ENCODE measurements at regions not wholly inside any gene's neighbourhood (a gene's known extent, or its start where the extent isn't known, plus 50 kb on each side); places are given as distances from the start of the nearest gene placed in this dataset.

- no peak overlapping the region for H3K4me3 ChIP-seq (ENCODE audit: severe bottlenecking)
- ATAC-seq (ENCODE audit: low read depth), result no peak
Observed at GRCh38 chr16:86089991-86090390, 191.0 kb downstream of the IRF8 start.

GRCh38 chr16:86090461-86091170 lies 191.7 kb downstream of the IRF8 start:
- ATAC-seq (ENCODE audit: low read depth) (no peak), DNase-seq (ENCODE audit: low spot score) (peak; percentile 29)
- no peak overlapping the region for H3K4me3 ChIP-seq (ENCODE audit: severe bottlenecking)
- H3K27me3 ChIP-seq (ENCODE audit: insufficient read depth, poor library complexity, severe bottlenecking), result peaks cover 4% of the 10 kb centered on the region
- no peaks in the 10 kb centered on the region for H3K9me3 ChIP-seq (ENCODE audit: severe bottlenecking)
- no peaks in the 10 kb centered on the region for H3K4me1 ChIP-seq (ENCODE audit: insufficient read depth, poor library complexity, severe bottlenecking)
- no peak for TF ChIP-seq CTCF (IDR thresholded peaks at IDR 0.05; ENCODE audit: poor library complexity, severe bottlenecking)
- H3K27ac ChIP-seq (ENCODE audit: poor library complexity, severe bottlenecking), result no peak overlapping the region
- no peaks in the 10 kb centered on the region for H3K36me3 ChIP-seq (ENCODE audit: low read depth)

More at GRCh38 chr16:86089991-86090390, 191.0 kb downstream of the IRF8 start:
- Histone ChIP-seq H3K27ac (ENCODE audit: poor library complexity, severe bottlenecking) (no peak overlapping the region), H3K4me1 (ENCODE audit: insufficient read depth, poor library complexity, severe bottlenecking) (no peaks in the 10 kb centered on the region), H3K27me3 (ENCODE audit: insufficient read depth, poor library complexity, severe bottlenecking) (peaks cover 4% of the 10 kb centered on the region), H3K9me3 (ENCODE audit: severe bottlenecking) (no peaks in the 10 kb centered on the region), H3K36me3 (ENCODE audit: low read depth) (no peaks in the 10 kb centered on the region)
- TF ChIP-seq CTCF (IDR thresholded peaks at IDR 0.05; ENCODE audit: poor library complexity, severe bottlenecking), result no peak
- DNase-seq (ENCODE audit: low spot score), result peak; percentile 24

- Histone ChIP-seq H3K36me3 (ENCODE audit: low read depth) (no peaks in the 10 kb centered on the region), H3K27ac (ENCODE audit: poor library complexity, severe bottlenecking) (no peak overlapping the region), H3K9me3 (ENCODE audit: severe bottlenecking) (no peaks in the 10 kb centered on the region), H3K4me3 (ENCODE audit: severe bottlenecking) (no peak overlapping the region), H3K27me3 (ENCODE audit: insufficient read depth, poor library complexity, severe bottlenecking) (peaks cover 4% of the 10 kb centered on the region), H3K4me1 (ENCODE audit: insufficient read depth, poor library complexity, severe bottlenecking) (no peaks in the 10 kb centered on the region)
- no peak for TF ChIP-seq CTCF (IDR thresholded peaks at IDR 0.05; ENCODE audit: poor library complexity, severe bottlenecking)
- ATAC-seq (ENCODE audit: low read depth), result no peak
- DNase-seq (ENCODE audit: low spot score), result peak; percentile 20
Observed at GRCh38 chr16:86091976-86092375, 193.0 kb downstream of the IRF8 start.

GRCh38 chr16:86092586-86093480 lies 193.9 kb downstream of the IRF8 start:
- peak; percentile 44 for DNase-seq (ENCODE audit: low spot score)
- no peak for TF ChIP-seq CTCF (IDR thresholded peaks at IDR 0.05; ENCODE audit: poor library complexity, severe bottlenecking)
- Histone ChIP-seq H3K9me3 (ENCODE audit: severe bottlenecking) (no peaks in the 10 kb centered on the region), H3K4me3 (ENCODE audit: severe bottlenecking) (no peak overlapping the region), H3K36me3 (ENCODE audit: low read depth) (no peaks in the 10 kb centered on the region), H3K27me3 (ENCODE audit: insufficient read depth, poor library complexity, severe bottlenecking) (peaks cover 6% of the 10 kb centered on the region), H3K4me1 (ENCODE audit: insufficient read depth, poor library complexity, severe bottlenecking) (no peaks in the 10 kb centered on the region), H3K27ac (ENCODE audit: poor library complexity, severe bottlenecking) (no peak overlapping the region)
- no peak for ATAC-seq (ENCODE audit: low read depth)
